ENCODE measurements at regions not wholly inside any gene's neighbourhood (a gene's known extent, or its start where the extent isn't known, plus 50 kb on each side); places are given as distances from the start of the nearest gene placed in this dataset.

DNA sequence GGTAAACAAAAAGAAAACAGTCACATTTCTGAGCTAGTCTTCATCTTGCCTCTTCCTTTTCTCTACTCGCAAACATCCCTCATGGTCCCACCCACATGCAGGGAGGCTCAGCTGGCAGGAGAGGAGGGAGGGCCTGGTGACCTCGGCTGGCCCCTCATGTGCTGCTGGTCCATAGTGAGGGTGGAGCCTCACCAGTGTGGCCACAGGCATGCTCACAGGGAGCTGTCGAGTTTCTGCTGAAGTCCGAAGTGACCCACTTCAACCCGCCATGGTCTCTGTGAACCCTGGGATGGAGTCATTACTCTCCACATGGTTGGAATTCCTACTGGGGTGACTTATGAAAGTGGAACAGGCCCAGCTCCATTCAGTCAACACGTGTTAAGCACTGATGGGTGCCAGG is 253.4 kb downstream of the RHOU start:
- no peak for DNase-seq (ENCODE audit: low spot score)

DNA sequence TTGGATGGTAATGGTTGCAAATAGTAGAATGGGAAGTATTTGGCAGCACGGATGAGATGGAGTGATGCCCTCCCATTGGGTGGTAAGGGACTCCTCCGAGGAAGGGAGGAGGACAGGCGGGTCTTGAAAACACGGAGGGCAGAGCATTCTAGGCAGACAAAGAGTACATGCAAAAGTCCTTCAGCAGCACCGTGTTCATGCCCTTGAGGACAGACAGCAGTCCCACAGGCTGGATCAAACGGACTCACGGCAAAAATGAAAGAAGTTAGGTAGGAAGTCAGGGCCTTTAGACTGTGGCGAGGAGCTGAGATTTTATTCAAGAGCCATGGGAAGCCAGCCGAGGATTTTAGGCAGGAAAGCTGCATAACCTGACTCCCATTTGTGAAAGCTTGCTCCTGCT is 253.9 kb downstream of the RHOU start:
- no peak for TF ChIP-seq GABPA (IDR thresholded peaks at IDR 0.05 in 1 of 2, conservative IDR thresholded peaks at IDR 0.05 in 1 of 2)
- TF ChIP-seq CTCF (IDR thresholded peaks at IDR 0.05; ENCODE audit: low read depth, low read length, missing input control): no peak
- no peak for TF ChIP-seq HNF4G (IDR thresholded peaks at IDR 0.05)
- TF ChIP-seq, protein P1, sequence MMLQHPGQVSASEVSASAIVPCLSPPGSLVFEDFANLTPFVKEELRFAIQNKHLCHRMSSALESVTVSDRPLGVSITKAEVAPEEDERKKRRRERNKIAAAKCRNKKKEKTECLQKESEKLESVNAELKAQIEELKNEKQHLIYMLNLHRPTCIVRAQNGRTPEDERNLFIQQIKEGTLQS (IDR thresholded peaks at IDR 0.05): no peak
- WGBS: 96% methylated on average over 9 of the region's 9 CpGs
- H3K27ac ChIP-seq (ENCODE audit: low read depth in 1 of 2, low read length in 2 of 2): no peak overlapping the region
- no peak for DNase-seq (ENCODE audit: low spot score)
- no peak overlapping the region for H3K9ac ChIP-seq (ENCODE audit: low read depth in 1 of 2, low read length in 2 of 2)
- no peak overlapping the region for H3K4me3 ChIP-seq (ENCODE audit: low read depth in 1 of 3, low read length in 3 of 3)
- no peaks in the 10 kb centered on the region for H3K36me3 ChIP-seq (ENCODE audit: control insufficient read depth in 4 of 4, insufficient read depth in 3 of 4, low read depth in 1 of 4, low read length in 3 of 4)
- peaks cover 8 to 29% (median 18%) of the 10 kb centered on the region in 4 donors for H3K4me1 ChIP-seq (ENCODE audit: control insufficient read depth in 4 of 4, insufficient read depth in 4 of 4, low read length in 3 of 4)
- H3K27me3 ChIP-seq (ENCODE audit: control insufficient read depth in 4 of 4, insufficient read depth in 4 of 4, low read length in 3 of 4): no peaks in the 10 kb centered on the region
- no peaks in the 10 kb centered on the region for H3K9me3 ChIP-seq (ENCODE audit: control insufficient read depth in 4 of 4, low read length in 3 of 4)

More for the DNA sequence above, 253.4 kb downstream of the RHOU start:
- Histone ChIP-seq H3K9me3 (ENCODE audit: control insufficient read depth in 4 of 4, low read length in 3 of 4) (no peaks in the 10 kb centered on the region), H3K4me3 (ENCODE audit: low read depth in 1 of 3, low read length in 3 of 3) (no peak overlapping the region), H3K4me1 (ENCODE audit: control insufficient read depth in 4 of 4, insufficient read depth in 4 of 4, low read length in 3 of 4) (peaks cover 8 to 29% (median 18%) of the 10 kb centered on the region in 4 donors), H3K9ac (ENCODE audit: low read depth in 1 of 2, low read length in 2 of 2) (no peak overlapping the region), H3K27ac (ENCODE audit: low read depth in 1 of 2, low read length in 2 of 2) (no peak overlapping the region), H3K27me3 (ENCODE audit: control insufficient read depth in 4 of 4, insufficient read depth in 4 of 4, low read length in 3 of 4) (no peaks in the 10 kb centered on the region), H3K36me3 (ENCODE audit: control insufficient read depth in 4 of 4, insufficient read depth in 3 of 4, low read depth in 1 of 4, low read length in 3 of 4) (no peaks in the 10 kb centered on the region)
- TF ChIP-seq GABPA (IDR thresholded peaks at IDR 0.05 in 1 of 2, conservative IDR thresholded peaks at IDR 0.05 in 1 of 2): no peak
- TF ChIP-seq TAF1 (conservative IDR thresholded peaks at IDR 0.05): no peak
- TF ChIP-seq, protein P2, sequence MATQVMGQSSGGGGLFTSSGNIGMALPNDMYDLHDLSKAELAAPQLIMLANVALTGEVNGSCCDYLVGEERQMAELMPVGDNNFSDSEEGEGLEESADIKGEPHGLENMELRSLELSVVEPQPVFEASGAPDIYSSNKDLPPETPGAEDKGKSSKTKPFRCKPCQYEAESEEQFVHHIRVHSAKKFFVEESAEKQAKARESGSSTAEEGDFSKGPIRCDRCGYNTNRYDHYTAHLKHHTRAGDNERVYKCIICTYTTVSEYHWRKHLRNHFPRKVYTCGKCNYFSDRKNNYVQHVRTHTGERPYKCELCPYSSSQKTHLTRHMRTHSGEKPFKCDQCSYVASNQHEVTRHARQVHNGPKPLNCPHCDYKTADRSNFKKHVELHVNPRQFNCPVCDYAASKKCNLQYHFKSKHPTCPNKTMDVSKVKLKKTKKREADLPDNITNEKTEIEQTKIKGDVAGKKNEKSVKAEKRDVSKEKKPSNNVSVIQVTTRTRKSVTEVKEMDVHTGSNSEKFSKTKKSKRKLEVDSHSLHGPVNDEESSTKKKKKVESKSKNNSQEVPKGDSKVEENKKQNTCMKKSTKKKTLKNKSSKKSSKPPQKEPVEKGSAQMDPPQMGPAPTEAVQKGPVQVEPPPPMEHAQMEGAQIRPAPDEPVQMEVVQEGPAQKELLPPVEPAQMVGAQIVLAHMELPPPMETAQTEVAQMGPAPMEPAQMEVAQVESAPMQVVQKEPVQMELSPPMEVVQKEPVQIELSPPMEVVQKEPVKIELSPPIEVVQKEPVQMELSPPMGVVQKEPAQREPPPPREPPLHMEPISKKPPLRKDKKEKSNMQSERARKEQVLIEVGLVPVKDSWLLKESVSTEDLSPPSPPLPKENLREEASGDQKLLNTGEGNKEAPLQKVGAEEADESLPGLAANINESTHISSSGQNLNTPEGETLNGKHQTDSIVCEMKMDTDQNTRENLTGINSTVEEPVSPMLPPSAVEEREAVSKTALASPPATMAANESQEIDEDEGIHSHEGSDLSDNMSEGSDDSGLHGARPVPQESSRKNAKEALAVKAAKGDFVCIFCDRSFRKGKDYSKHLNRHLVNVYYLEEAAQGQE (IDR thresholded peaks at IDR 0.05): no peak
- no peak for TF ChIP-seq RAD21 (IDR thresholded peaks at IDR 0.05)
- no peak for TF ChIP-seq FOXA2 (IDR thresholded peaks at IDR 0.05)
- no peak for TF ChIP-seq HNF4A (conservative IDR thresholded peaks at IDR 0.05)
- TF ChIP-seq EGR1 (IDR thresholded peaks at IDR 0.05; ENCODE audit: low read depth in 2 of 2): no peak
- no peak for TF ChIP-seq CTCF (IDR thresholded peaks at IDR 0.05; ENCODE audit: low read depth, low read length, missing input control)
- no peak for TF ChIP-seq NR2F2 (IDR thresholded peaks at IDR 0.05)
- TF ChIP-seq FOXA1 (IDR thresholded peaks at IDR 0.05): no peak
- no peak for TF ChIP-seq YY1 (IDR thresholded peaks at IDR 0.05)
- TF ChIP-seq JUND (IDR thresholded peaks at IDR 0.05): no peak
- TF ChIP-seq, protein P3, sequence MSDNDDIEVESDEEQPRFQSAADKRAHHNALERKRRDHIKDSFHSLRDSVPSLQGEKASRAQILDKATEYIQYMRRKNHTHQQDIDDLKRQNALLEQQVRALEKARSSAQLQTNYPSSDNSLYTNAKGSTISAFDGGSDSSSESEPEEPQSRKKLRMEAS (IDR thresholded peaks at IDR 0.05): no peak
- WGBS: 86% methylated on average over 6 of the region's 6 CpGs

Data from liver (tissue), 8 donors.